SK-N-SH treated with all-trans-retinoic acid at 6 μM for 48 hours (cell line): ENCODE measurements at regions not wholly inside any gene's neighbourhood (a gene's known extent, or its start where the extent isn't known, plus 50 kb on each side); places are given as distances from the start of the nearest gene placed in this dataset.

Experiments used
- ATAC-seq: fragments of 200-7000 bp; cut with Tn5 transposase; 3 replicates; pipeline ENCODE4 v1.9.1; 2020; ENCODE audit warnings: mild to moderate bottlenecking, moderate library complexity
- ARNTL ChIP-seq: fragments of 450-650 bp; formaldehyde crosslinking; IDR thresholded peaks from 2 replicates; pipeline ENCODE4 v1.5.0; 2020; ENCODE audit warnings: low read depth, mild to moderate bottlenecking, moderate library complexity, borderline replicate concordance
- BACH2 ChIP-seq: fragments of 250-450 bp; sonication (Bioruptor Pico); IDR thresholded peaks from 2 replicates; pipeline ENCODE4 v1.9.0; 2021; ENCODE audit warnings: mild to moderate bottlenecking, borderline replicate concordance
- CSDC2 ChIP-seq: fragments of 250-450 bp; sonication (Bioruptor Pico); IDR thresholded peaks from 2 replicates; pipeline ENCODE4 v1.5.0; 2020; ENCODE audit warnings: mild to moderate bottlenecking, moderate library complexity
- ESRRG ChIP-seq: fragments of 250-450 bp; sonication (Bioruptor Pico); IDR thresholded peaks from 2 replicates; pipeline ENCODE4 v1.6.1; 2021; ENCODE audit warnings: mild to moderate bottlenecking
- GLIS3 ChIP-seq: fragments of 250-450 bp; sonication (Bioruptor Pico); IDR thresholded peaks from 2 replicates; pipeline ENCODE4 v1.5.0; 2020; ENCODE audit warnings: mild to moderate bottlenecking, moderate library complexity
- ISL1 ChIP-seq: fragments of 250-450 bp; sonication (Bioruptor Pico); IDR thresholded peaks from 2 replicates; pipeline ENCODE4 v2.1.2; 2022; ENCODE audit warnings: mild to moderate bottlenecking, moderate library complexity
- OSR1 ChIP-seq: fragments of 250-450 bp; sonication (Bioruptor Pico); IDR thresholded peaks from 2 replicates; pipeline ENCODE4 v1.8.0; 2022; ENCODE audit warnings: moderate library complexity, mild to moderate bottlenecking, inconsistent platforms
- PATZ1 ChIP-seq: fragments of 250-450 bp; sonication (Bioruptor Pico); IDR thresholded peaks from 2 replicates; pipeline ENCODE4 v1.8.0; 2020; ENCODE audit warnings: mild to moderate bottlenecking, moderate library complexity, borderline replicate concordance
- POU6F1 ChIP-seq: fragments of 250-450 bp; sonication (Bioruptor Pico); IDR thresholded peaks from 2 replicates; pipeline ENCODE4 v1.8.0; 2021; ENCODE audit warnings: low read depth, mild to moderate bottlenecking, moderate library complexity, borderline replicate concordance
- PPARA ChIP-seq: fragments of 250-450 bp; sonication (Bioruptor Pico); IDR thresholded peaks from 2 replicates; pipeline ENCODE4 v1.5.0; 2020; ENCODE audit warnings: mild to moderate bottlenecking, borderline replicate concordance
- RARB ChIP-seq: fragments of 250-450 bp; sonication (Bioruptor Pico); IDR thresholded peaks from 2 replicates; pipeline ENCODE4 v1.8.0; 2021; ENCODE audit warnings: mild to moderate bottlenecking, moderate library complexity
- SNAI2 ChIP-seq: fragments of 250-450 bp; sonication (Bioruptor Pico); IDR thresholded peaks from 2 replicates; pipeline ENCODE4 v1.5.0; 2020; ENCODE audit warnings: mild to moderate bottlenecking, moderate library complexity
- TCF4 ChIP-seq: fragments of 250-450 bp; sonication (Bioruptor Pico); IDR thresholded peaks from 2 replicates; pipeline ENCODE4 v1.8.0; 2021; ENCODE audit warnings: mild to moderate bottlenecking, moderate library complexity, borderline replicate concordance
- TOX ChIP-seq: fragments of 250-450 bp; sonication (Bioruptor Pico); IDR thresholded peaks from 2 replicates; pipeline ENCODE4 v1.8.0; 2021; ENCODE audit warnings: mild to moderate bottlenecking, moderate library complexity, borderline replicate concordance
- ZC3H10 ChIP-seq: fragments of 250-450 bp; sonication (Bioruptor Pico); IDR thresholded peaks from 2 replicates; pipeline ENCODE4 v1.5.1; 2021; ENCODE audit warnings: mild to moderate bottlenecking, moderate library complexity
- ZFP3 ChIP-seq: fragments of 250-450 bp; sonication (Bioruptor Pico); IDR thresholded peaks from 2 replicates; pipeline ENCODE4 v1.5.0; 2020; ENCODE audit warnings: mild to moderate bottlenecking, moderate library complexity
- ZFP30 ChIP-seq: fragments of 450-650 bp; formaldehyde crosslinking; IDR thresholded peaks from 2 replicates; pipeline ENCODE4 v1.5.0; 2022; ENCODE audit warnings: mild to moderate bottlenecking, moderate library complexity
- ZNF565 ChIP-seq: fragments of 450-650 bp; formaldehyde crosslinking; conservative IDR thresholded peaks from 2 replicates; pipeline ENCODE4 v1.5.0; 2020; ENCODE audit warnings: low read depth, mild to moderate bottlenecking, moderate library complexity
- ZNF70 ChIP-seq: fragments of 450-650 bp; formaldehyde crosslinking; IDR thresholded peaks from 2 replicates; pipeline ENCODE4 v1.5.0; 2020; ENCODE audit warnings: mild to moderate bottlenecking, moderate library complexity
- TF ChIP-seq, protein P1 (sequence below): fragments of 250-450 bp; sonication (Bioruptor Pico); IDR thresholded peaks from 2 replicates; pipeline ENCODE4 v1.5.0; 2020; ENCODE audit warnings: mild to moderate bottlenecking, moderate library complexity
- TF ChIP-seq, protein P2 (sequence below): fragments of 250-450 bp; sonication (Bioruptor Pico); IDR thresholded peaks from 2 replicates; pipeline ENCODE4 v1.5.1; 2020; ENCODE audit warnings: low read depth, mild to moderate bottlenecking, moderate library complexity
- TF ChIP-seq, protein P3 (sequence below): fragments of 250-450 bp; sonication (Bioruptor Pico); IDR thresholded peaks from 2 replicates; pipeline ENCODE4 v1.5.1; 2021; ENCODE audit warnings: mild to moderate bottlenecking, moderate library complexity

- no peak for ATAC-seq
- TF ChIP-seq PPARA (CRISPR knock-in tag) = no peak
- no peak for TF ChIP-seq ZC3H10
- no peak for TF ChIP-seq PATZ1
- TF ChIP-seq, all 23 proteins: peak for 0
Measured at GRCh38 chr9:28688172-28688571, 1114.9 kb upstream of the C9orf72 start.

DNA sequence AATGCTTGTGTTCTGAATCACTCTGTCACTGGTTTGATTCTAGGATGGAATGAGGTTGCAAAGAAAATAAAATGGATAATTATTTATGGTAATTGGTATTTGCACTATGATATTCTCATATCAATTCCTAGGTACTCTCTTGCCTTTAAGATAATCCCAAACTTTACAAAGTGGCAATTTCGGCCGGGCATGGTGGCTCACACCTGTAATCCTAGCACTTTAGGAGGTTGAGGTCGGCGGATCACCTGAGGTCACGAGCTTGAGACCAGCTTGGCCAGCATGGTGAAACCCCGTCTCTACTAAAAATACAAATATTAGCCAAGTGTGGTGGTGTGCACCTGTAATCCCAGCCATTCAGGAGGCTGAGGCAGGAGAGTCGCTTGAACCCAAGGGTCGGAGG is 1118.7 kb upstream of the C9orf72 start:
- ATAC-seq = no peak
- TF ChIP-seq ZC3H10 (no peak), TOX (CRISPR knock-in tag) (no peak), ZFP3 (CRISPR knock-in tag) (no peak), RARB (CRISPR knock-in tag) (no peak), ISL1 (CRISPR knock-in tag) (no peak), OSR1 (CRISPR knock-in tag) (no peak), ZNF70 (CRISPR knock-in tag) (no peak), ESRRG (no peak)

- TF ChIP-seq RARB (CRISPR knock-in tag) (no peak), TOX (CRISPR knock-in tag) (no peak), ISL1 (CRISPR knock-in tag) (peak; percentile 71), TCF4 (CRISPR knock-in tag) (peak; percentile 45; the same call in 1 of the 2 replicates), ARNTL (no peak)
- TF ChIP-seq, protein P1, sequence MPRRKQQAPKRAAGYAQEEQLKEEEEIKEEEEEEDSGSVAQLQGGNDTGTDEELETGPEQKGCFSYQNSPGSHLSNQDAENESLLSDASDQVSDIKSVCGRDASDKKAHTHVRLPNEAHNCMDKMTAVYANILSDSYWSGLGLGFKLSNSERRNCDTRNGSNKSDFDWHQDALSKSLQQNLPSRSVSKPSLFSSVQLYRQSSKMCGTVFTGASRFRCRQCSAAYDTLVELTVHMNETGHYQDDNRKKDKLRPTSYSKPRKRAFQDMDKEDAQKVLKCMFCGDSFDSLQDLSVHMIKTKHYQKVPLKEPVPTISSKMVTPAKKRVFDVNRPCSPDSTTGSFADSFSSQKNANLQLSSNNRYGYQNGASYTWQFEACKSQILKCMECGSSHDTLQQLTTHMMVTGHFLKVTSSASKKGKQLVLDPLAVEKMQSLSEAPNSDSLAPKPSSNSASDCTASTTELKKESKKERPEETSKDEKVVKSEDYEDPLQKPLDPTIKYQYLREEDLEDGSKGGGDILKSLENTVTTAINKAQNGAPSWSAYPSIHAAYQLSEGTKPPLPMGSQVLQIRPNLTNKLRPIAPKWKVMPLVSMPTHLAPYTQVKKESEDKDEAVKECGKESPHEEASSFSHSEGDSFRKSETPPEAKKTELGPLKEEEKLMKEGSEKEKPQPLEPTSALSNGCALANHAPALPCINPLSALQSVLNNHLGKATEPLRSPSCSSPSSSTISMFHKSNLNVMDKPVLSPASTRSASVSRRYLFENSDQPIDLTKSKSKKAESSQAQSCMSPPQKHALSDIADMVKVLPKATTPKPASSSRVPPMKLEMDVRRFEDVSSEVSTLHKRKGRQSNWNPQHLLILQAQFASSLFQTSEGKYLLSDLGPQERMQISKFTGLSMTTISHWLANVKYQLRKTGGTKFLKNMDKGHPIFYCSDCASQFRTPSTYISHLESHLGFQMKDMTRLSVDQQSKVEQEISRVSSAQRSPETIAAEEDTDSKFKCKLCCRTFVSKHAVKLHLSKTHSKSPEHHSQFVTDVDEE (CRISPR knock-in tag) = peak; percentile 85
- TF ChIP-seq, protein P2, sequence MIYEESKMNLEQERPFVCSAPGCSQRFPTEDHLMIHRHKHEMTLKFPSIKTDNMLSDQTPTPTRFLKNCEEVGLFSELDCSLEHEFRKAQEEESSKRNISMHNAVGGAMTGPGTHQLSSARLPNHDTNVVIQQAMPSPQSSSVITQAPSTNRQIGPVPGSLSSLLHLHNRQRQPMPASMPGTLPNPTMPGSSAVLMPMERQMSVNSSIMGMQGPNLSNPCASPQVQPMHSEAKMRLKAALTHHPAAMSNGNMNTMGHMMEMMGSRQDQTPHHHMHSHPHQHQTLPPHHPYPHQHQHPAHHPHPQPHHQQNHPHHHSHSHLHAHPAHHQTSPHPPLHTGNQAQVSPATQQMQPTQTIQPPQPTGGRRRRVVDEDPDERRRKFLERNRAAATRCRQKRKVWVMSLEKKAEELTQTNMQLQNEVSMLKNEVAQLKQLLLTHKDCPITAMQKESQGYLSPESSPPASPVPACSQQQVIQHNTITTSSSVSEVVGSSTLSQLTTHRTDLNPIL (CRISPR knock-in tag) = no peak
- peak; percentile 45; the same call in 1 of the 3 replicates for ATAC-seq
Measured at GRCh38 chr9:28696960-28697359, 1123.7 kb upstream of the C9orf72 start.

- ATAC-seq = no peak
- TF ChIP-seq ESRRG (no peak), POU6F1 (no peak), OSR1 (CRISPR knock-in tag) (no peak), SNAI2 (CRISPR knock-in tag) (no peak), ZNF565 (CRISPR knock-in tag) (no peak), ZFP3 (CRISPR knock-in tag) (no peak), RARB (CRISPR knock-in tag) (no peak), ZNF70 (CRISPR knock-in tag) (no peak), GLIS3 (CRISPR knock-in tag) (no peak), TCF4 (CRISPR knock-in tag) (no peak), ZFP30 (CRISPR knock-in tag) (no peak), ISL1 (CRISPR knock-in tag) (no peak), ARNTL (no peak), ZC3H10 (no peak), BACH2 (no peak), CSDC2 (no peak)
- TF ChIP-seq, protein P3, sequence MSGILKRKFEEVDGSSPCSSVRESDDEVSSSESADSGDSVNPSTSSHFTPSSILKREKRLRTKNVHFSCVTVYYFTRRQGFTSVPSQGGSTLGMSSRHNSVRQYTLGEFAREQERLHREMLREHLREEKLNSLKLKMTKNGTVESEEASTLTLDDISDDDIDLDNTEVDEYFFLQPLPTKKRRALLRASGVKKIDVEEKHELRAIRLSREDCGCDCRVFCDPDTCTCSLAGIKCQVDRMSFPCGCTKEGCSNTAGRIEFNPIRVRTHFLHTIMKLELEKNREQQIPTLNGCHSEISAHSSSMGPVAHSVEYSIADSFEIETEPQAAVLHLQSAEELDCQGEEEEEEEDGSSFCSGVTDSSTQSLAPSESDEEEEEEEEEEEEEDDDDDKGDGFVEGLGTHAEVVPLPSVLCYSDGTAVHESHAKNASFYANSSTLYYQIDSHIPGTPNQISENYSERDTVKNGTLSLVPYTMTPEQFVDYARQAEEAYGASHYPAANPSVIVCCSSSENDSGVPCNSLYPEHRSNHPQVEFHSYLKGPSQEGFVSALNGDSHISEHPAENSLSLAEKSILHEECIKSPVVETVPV (CRISPR knock-in tag) = no peak
- TF ChIP-seq, protein P1 (CRISPR knock-in tag) = no peak
- TF ChIP-seq, all 23 proteins: peak for 0
Measured at GRCh38 chr9:28699632-28700031, 1126.4 kb upstream of the C9orf72 start.
